Loucy (cell line): ENCODE measurements at regions not wholly inside any gene's neighbourhood (a gene's known extent, or its start where the extent isn't known, plus 50 kb on each side); places are given as distances from the start of the nearest gene placed in this dataset.
A peak's percentile ranks its signal among the peaks of the same experiment; 100 is the strongest.
"Not testable (repeated sequence)": the region's sequence is repeated elsewhere in the genome, so short reads cannot be mapped to it uniquely, and the experiment has no call there.

Source experiments
- H2AFZ ChIP-seq: fragments of 200-600 bp; sonication (generic); 2 replicates; pipeline ENCODE4 v1.6.0; 2016; ENCODE audit warnings: antibody characterized with exemption, mild to moderate bottlenecking, low read length, moderate library complexity
- H3F3A ChIP-seq: fragments of 200-600 bp; 2 replicates; pipeline ENCODE4 v1.6.0; 2016; ENCODE audit warnings: antibody characterized with exemption, low read depth, mild to moderate bottlenecking
- H3K27me3 ChIP-seq: fragments of 200-600 bp; sonication (generic); 2 replicates; pipeline ENCODE4 v1.6.1; 2014; ENCODE audit warnings: low read length, mild to moderate bottlenecking; ENCODE audit not compliant: insufficient read depth, poor library complexity, severe bottlenecking
- H3K36me3 ChIP-seq: fragments of 200-600 bp; sonication (generic); 2 replicates; pipeline ENCODE4 v1.6.1; 2016; ENCODE audit warnings: low read length; ENCODE audit not compliant: insufficient read depth
- H3K4me1 ChIP-seq: fragments of 200-600 bp; sonication (generic); 2 replicates; pipeline ENCODE4 v1.5.1; 2014; ENCODE audit warnings: low read length, mild to moderate bottlenecking; ENCODE audit not compliant: insufficient read depth, poor library complexity, severe bottlenecking
- H3K4me2 ChIP-seq: fragments of 200-600 bp; sonication (generic); 2 replicates; pipeline ENCODE4 v1.6.0; 2014; ENCODE audit warnings: antibody characterized with exemption, low read length, low read depth, mild to moderate bottlenecking; ENCODE audit not compliant: poor library complexity, severe bottlenecking
- H3K4me3 ChIP-seq: fragments of 200-600 bp; sonication (generic); 2 replicates; pipeline ENCODE4 v1.5.1; 2014; ENCODE audit warnings: low read length, mild to moderate bottlenecking, mixed read lengths; ENCODE audit not compliant: poor library complexity, severe bottlenecking
- H3K79me2 ChIP-seq: fragments of 200-600 bp; sonication (generic); 2 replicates; pipeline ENCODE4 v1.6.1; 2014; ENCODE audit warnings: low read length; ENCODE audit not compliant: insufficient read depth
- H3K9ac ChIP-seq: fragments of 200-600 bp; sonication (generic); 2 replicates; pipeline ENCODE4 v1.6.0; 2014; ENCODE audit warnings: mild to moderate bottlenecking, low read depth, low read length, moderate library complexity; ENCODE audit not compliant: poor library complexity, severe bottlenecking
- H3K9me2 ChIP-seq: fragments of 200-600 bp; sonication (generic); replicated peaks from 2 replicates; pipeline ENCODE4 v1.6.1; 2016; ENCODE audit warnings: low read depth, low read length, mixed read lengths
- H3K9me3 ChIP-seq: fragments of 200-600 bp; sonication (generic); 2 replicates; pipeline ENCODE4 v1.6.1; 2014; ENCODE audit warnings: mild to moderate bottlenecking, antibody characterized with exemption, low read length, low read depth; ENCODE audit not compliant: insufficient read depth
- H4K20me1 ChIP-seq: fragments of 200-600 bp; sonication (generic); 2 replicates; pipeline ENCODE4 v1.6.0; 2014; ENCODE audit warnings: antibody characterized with exemption, low read length, mild to moderate bottlenecking; ENCODE audit not compliant: insufficient read depth, poor library complexity, severe bottlenecking
- CTCF ChIP-seq: fragments of 200-600 bp; sonication (generic); conservative IDR thresholded peaks from 2 replicates; pipeline ENCODE4 v1.5.1; 2014; ENCODE audit warnings: mild to moderate bottlenecking, antibody characterized with exemption, low read length
- EZH2phosphoT487 ChIP-seq: fragments of 200-600 bp; IDR thresholded peaks from 2 replicates; pipeline ENCODE4 v1.6.1; 2018; ENCODE audit warnings: antibody characterized with exemption, mild to moderate bottlenecking, moderate library complexity, borderline replicate concordance

DNA sequence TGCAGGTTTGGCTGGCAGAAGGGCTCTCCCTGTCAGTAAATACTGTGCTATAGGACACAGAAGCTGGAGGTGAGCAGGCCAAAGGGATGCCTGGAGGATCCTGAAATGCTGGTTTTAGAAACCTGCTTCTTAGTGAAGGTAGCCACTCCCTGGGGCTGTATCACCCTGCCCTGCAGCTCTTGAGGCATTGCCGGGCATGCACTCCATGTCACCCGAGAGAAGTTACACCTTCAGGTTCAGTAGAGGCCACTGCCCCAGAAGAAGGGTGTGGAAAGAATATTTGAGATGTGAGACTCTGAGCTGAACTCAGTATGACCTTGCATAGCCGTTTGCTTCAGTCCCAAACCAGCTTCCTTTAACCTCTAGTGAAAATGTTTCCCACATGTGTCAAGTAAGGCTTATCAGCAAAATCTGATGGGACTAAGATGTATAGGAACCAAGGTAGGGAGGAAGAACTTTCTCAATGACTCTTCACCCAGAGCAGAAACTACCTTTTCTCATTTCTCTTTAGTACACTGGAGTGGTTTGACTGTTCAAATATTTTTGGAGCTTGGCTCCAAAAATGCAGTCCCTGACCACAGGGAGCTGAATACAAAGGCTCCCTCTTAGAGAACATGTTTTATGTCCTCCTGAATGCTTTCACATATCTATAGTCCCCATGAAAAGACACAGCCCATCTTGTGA lies 164.5 kb upstream of the DYRK2 start:
- Histone ChIP-seq H3K9me3 (peaks cover 7% of the 10 kb centered on the region; the same call in 1 of the 2 replicates), H3K4me3 (no peak overlapping the region), H3K4me2 (peak overlapping the region; percentile 9), H3K9ac (no peak overlapping the region), H3K36me3 (no peaks in the 10 kb centered on the region), H3K27me3 (no peaks in the 10 kb centered on the region), H3K4me1 (peaks cover 30% of the 10 kb centered on the region), H2AFZ (peak overlapping the region; percentile 5), H3F3A (no peaks in the 10 kb centered on the region), H3K9me2 (no peaks in the 10 kb centered on the region), H3K79me2 (no peaks in the 10 kb centered on the region), H4K20me1 (no peaks in the 10 kb centered on the region)
- TF ChIP-seq CTCF = no peak
- TF ChIP-seq EZH2phosphoT487 = no peak

GRCh38 chr12:67484791-67485480 lies 163.6 kb upstream of the DYRK2 start:
- peaks cover 30% of the 10 kb centered on the region for H3K4me1 ChIP-seq
- no peaks in the 10 kb centered on the region for H3K36me3 ChIP-seq
- no peak overlapping the region for H3K4me2 ChIP-seq
- TF ChIP-seq EZH2phosphoT487 (no peak), CTCF (no peak)
- no peak overlapping the region for H3K9ac ChIP-seq
- peaks cover 13% of the 10 kb centered on the region; the same call in 1 of the 2 replicates for H3K9me3 ChIP-seq
- no peak overlapping the region for H3K4me3 ChIP-seq
- H3K27me3 ChIP-seq = no peaks in the 10 kb centered on the region
- no peaks in the 10 kb centered on the region for H3K79me2 ChIP-seq
- H3F3A ChIP-seq = no peaks in the 10 kb centered on the region
- no peaks in the 10 kb centered on the region for H4K20me1 ChIP-seq
- H3K9me2 ChIP-seq = no peaks in the 10 kb centered on the region
- H2AFZ ChIP-seq = peak overlapping the region; percentile 29; the same call in 1 of the 2 replicates

GRCh38 chr12:67486671-67487070 lies 161.9 kb upstream of the DYRK2 start:
- Histone ChIP-seq H3K79me2 (no peaks in the 10 kb centered on the region), H3K9me2 (no peaks in the 10 kb centered on the region), H3K27me3 (no peaks in the 10 kb centered on the region), H4K20me1 (no peaks in the 10 kb centered on the region), H3K9ac (no peak overlapping the region), H3K4me2 (no peak overlapping the region), H3F3A (no peaks in the 10 kb centered on the region), H3K4me1 (peaks cover 30% of the 10 kb centered on the region), H3K4me3 (no peak overlapping the region), H2AFZ (no peak overlapping the region), H3K9me3 (peaks cover 16% of the 10 kb centered on the region; the same call in 1 of the 2 replicates), H3K36me3 (no peaks in the 10 kb centered on the region)
- no peak for TF ChIP-seq EZH2phosphoT487
- no peak for TF ChIP-seq CTCF

DNA sequence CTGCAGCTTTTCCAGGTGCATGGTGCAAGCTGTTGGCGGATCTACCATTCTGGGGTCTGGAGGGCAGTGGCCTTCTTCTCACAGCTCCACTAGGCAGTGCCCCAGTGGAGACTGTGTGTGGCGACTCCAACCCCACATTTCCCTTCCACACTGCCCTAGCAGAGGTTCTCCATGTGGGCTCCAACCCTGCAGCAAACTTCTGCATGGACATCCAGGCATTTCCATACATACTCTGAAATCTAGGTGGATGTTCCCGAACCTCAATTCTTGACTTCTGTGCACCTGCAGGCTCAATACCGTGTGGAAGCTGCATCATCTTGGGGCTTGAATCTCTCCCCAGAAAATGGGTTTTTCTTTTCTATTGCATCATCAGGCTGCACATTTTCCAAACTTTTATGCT lies 160.2 kb upstream of the DYRK2 start:
- H3F3A ChIP-seq, H3K9me2 ChIP-seq, H2AFZ ChIP-seq, H3K4me2 ChIP-seq, H3K36me3 ChIP-seq, H3K27me3 ChIP-seq, H3K4me3 ChIP-seq, H3K79me2 ChIP-seq, H4K20me1 ChIP-seq, H3K9ac ChIP-seq: not testable (repeated sequence)
- Histone ChIP-seq H3K4me1 (peaks cover 23% of the 10 kb centered on the region), H3K9me3 (peaks cover 19% of the 10 kb centered on the region; the same call in 1 of the 2 replicates)
